PC-9 (cell line): ENCODE measurements at regions not wholly inside any gene's neighbourhood (a gene's known extent, or its start where the extent isn't known, plus 50 kb on each side); places are given as distances from the start of the nearest gene placed in this dataset.

Experiments
- BruUV-seq: library from RNA; stranded (reverse); fragments of 400-500 nt; replicated peaks from 2 replicates; lab custom pipeline; 2021; lab: Mats Ljungman, UMichigan
- CTCF ChIA-PET: fragments of 300-600 bp; sonication (Branson Sonifier 250); formaldehyde crosslinking; loops from one replicate; lab custom pipeline; 2022; ENCODE audit warnings: antibody characterized with exemption; lab: Charles Lee
- POLR2A ChIA-PET: fragments of 300-600 bp; sonication (Branson Sonifier 250); formaldehyde crosslinking; loops from one replicate; lab custom pipeline; 2022; ENCODE audit warnings: antibody characterized with exemption; ENCODE audit not compliant: unreplicated experiment; lab: Charles Lee
- DNase-seq, 2 experiments: peaks; one replicate each; pipeline versions ENCODE4 v3.0.0 to v3.0.0-alpha.2; 2015 to 2022; ENCODE audit warnings: mixed read lengths in 1 of 2
- H2AFZ ChIP-seq: fragments of 200-600 bp; sonication (generic); 2 replicates; pipeline ENCODE4 v1.8.1; 2017; ENCODE audit warnings: antibody characterized with exemption
- H3F3A ChIP-seq: fragments of 200-600 bp; sonication (generic); 2 replicates; pipeline ENCODE4 v1.8.1; 2017; ENCODE audit warnings: antibody characterized with exemption, mild to moderate bottlenecking, low read depth; ENCODE audit not compliant: insufficient read depth
- H3K27ac ChIP-seq: fragments of 200-600 bp; sonication (generic); 2 replicates; pipeline ENCODE4 v1.6.1; 2016; ENCODE audit warnings: mixed run types
- H3K27me3 ChIP-seq: fragments of 200-600 bp; sonication (generic); 2 replicates; pipeline ENCODE4 v1.6.1; 2016; ENCODE audit warnings: low read depth, mixed run types; ENCODE audit not compliant: insufficient read depth
- H3K36me3 ChIP-seq: fragments of 200-600 bp; sonication (generic); 2 replicates; pipeline ENCODE4 v1.6.1; 2016; ENCODE audit warnings: low read depth, mixed run types
- H3K4me1 ChIP-seq: fragments of 200-600 bp; sonication (generic); replicated peaks from 2 replicates; pipeline ENCODE4 v1.6.1; 2016; ENCODE audit warnings: mixed run types; ENCODE audit not compliant: insufficient read depth
- H3K4me2 ChIP-seq: fragments of 200-600 bp; sonication (generic); 2 replicates; pipeline ENCODE4 v1.6.1; 2017; ENCODE audit warnings: mixed run types
- H3K4me3 ChIP-seq: fragments of 200-600 bp; sonication (generic); 2 replicates; pipeline ENCODE4 v1.6.1; 2016; ENCODE audit warnings: mixed run types
- H3K79me2 ChIP-seq: fragments of 200-600 bp; sonication (generic); 2 replicates; pipeline ENCODE4 v1.6.1; 2017; ENCODE audit warnings: low read depth, mixed run types
- H3K9me2 ChIP-seq: fragments of 200-600 bp; sonication (generic); 2 replicates; pipeline ENCODE4 v1.8.1; 2017; ENCODE audit warnings: mild to moderate bottlenecking; ENCODE audit not compliant: insufficient read depth
- H3K9me3 ChIP-seq: fragments of 200-600 bp; sonication (generic); 2 replicates; pipeline ENCODE4 v1.8.1; 2016; ENCODE audit warnings: low read depth; ENCODE audit not compliant: insufficient read depth
- H4K20me1 ChIP-seq: fragments of 200-600 bp; sonication (generic); 2 replicates; pipeline ENCODE4 v1.8.1; 2017; ENCODE audit not compliant: insufficient read depth
- EZH2 ChIP-seq: fragments of 200-600 bp; sonication (generic); IDR thresholded peaks from 2 replicates; pipeline ENCODE4 v1.8.0; 2017; ENCODE audit warnings: antibody characterized with exemption, low read depth
- intact Hi-C: fragments of 100-400 bp; cut with micrococcal nuclease; formaldehyde crosslinking; loops from one replicate; pipeline ENCODE4 v1.10.0; 2022; ENCODE audit not compliant: unreplicated experiment
- TF ChIP-seq, protein P1 (sequence below): fragments of 200-600 bp; sonication (generic); conservative IDR thresholded peaks from 2 replicates; pipeline ENCODE4 v1.6.1; 2017; ENCODE audit warnings: mixed run types, antibody characterized with exemption, mild to moderate bottlenecking, moderate library complexity

DNA sequence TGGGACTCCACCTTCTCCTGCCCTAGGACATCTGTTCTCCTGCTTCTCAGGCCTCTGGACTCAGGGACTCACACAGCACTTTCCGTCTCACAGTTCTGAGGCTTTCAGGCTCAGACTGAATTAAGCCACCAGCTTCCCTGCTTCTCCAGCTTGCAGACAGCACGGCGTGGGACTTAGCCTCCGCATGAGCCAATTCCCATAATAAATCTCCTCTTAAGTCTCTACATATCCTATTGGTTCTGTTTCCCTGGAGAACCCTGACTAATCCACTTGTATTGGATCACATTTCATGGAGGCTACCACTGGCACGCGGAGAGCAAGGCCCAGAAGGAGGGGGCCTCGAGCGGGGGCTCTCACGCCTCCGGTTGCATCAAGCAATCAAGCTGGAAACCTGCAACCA is 1313.6 kb downstream of the TBC1D22A start:
- H3K79me2 ChIP-seq, result no peaks in the 10 kb centered on the region
- no peaks in the 10 kb centered on the region for H3K36me3 ChIP-seq
- BruUV-seq, result no TSS peak
- TF ChIP-seq, protein P1, sequence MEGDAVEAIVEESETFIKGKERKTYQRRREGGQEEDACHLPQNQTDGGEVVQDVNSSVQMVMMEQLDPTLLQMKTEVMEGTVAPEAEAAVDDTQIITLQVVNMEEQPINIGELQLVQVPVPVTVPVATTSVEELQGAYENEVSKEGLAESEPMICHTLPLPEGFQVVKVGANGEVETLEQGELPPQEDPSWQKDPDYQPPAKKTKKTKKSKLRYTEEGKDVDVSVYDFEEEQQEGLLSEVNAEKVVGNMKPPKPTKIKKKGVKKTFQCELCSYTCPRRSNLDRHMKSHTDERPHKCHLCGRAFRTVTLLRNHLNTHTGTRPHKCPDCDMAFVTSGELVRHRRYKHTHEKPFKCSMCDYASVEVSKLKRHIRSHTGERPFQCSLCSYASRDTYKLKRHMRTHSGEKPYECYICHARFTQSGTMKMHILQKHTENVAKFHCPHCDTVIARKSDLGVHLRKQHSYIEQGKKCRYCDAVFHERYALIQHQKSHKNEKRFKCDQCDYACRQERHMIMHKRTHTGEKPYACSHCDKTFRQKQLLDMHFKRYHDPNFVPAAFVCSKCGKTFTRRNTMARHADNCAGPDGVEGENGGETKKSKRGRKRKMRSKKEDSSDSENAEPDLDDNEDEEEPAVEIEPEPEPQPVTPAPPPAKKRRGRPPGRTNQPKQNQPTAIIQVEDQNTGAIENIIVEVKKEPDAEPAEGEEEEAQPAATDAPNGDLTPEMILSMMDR, result no peak
- no peak for TF ChIP-seq EZH2
- peaks cover 89% of the 10 kb centered on the region for H3K27me3 ChIP-seq
- no peaks in the 10 kb centered on the region for H3K9me2 ChIP-seq
- no peak overlapping the region for H2AFZ ChIP-seq
- ChIA-PET POLR2A (no interaction called here), CTCF (no interaction called here)
- no peaks in the 10 kb centered on the region for H3F3A ChIP-seq
- no peak for DNase-seq
- intact Hi-C loops, result no loop called here
- no peaks in the 10 kb centered on the region for H3K4me1 ChIP-seq
- no peak overlapping the region for H3K4me2 ChIP-seq
- no peaks in the 10 kb centered on the region for H3K9me3 ChIP-seq
- H4K20me1 ChIP-seq, result no peaks in the 10 kb centered on the region
- no peak overlapping the region for H3K4me3 ChIP-seq
- H3K27ac ChIP-seq, result no peak overlapping the region

DNA sequence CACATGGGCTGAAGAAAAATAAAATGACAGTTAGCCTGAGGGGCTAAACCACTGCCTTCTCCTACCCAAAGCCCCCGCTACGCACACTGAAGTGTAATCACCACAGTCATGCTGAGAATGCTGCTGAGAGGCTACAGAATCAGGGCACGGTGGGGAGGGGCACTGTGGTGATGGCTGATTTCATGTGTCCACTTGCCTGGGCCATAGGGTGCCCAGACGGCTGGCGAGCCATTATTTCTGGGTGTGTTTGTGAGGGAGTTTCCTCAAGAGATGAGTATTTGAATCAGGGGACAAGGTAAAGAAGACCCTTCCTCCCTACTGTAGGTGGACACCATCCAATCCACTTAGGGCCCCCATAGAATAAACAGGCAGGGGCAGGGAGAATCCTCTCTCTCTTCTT is 1313.2 kb downstream of the TBC1D22A start:
- no peaks in the 10 kb centered on the region for H3K9me2 ChIP-seq
- ChIA-PET POLR2A (no interaction called here), CTCF (no interaction called here)
- no TSS peak for BruUV-seq
- H3F3A ChIP-seq, result no peaks in the 10 kb centered on the region
- no peaks in the 10 kb centered on the region for H3K4me1 ChIP-seq
- no peak overlapping the region for H3K27ac ChIP-seq
- DNase-seq, result no peak
- no peak for TF ChIP-seq EZH2
- TF ChIP-seq, protein P1, result no peak
- peaks cover 89% of the 10 kb centered on the region for H3K27me3 ChIP-seq
- H3K79me2 ChIP-seq, result no peaks in the 10 kb centered on the region
- no peaks in the 10 kb centered on the region for H3K9me3 ChIP-seq
- intact Hi-C loops, result no loop called here
- H2AFZ ChIP-seq, result no peak overlapping the region
- H3K4me3 ChIP-seq, result no peak overlapping the region
- no peaks in the 10 kb centered on the region for H4K20me1 ChIP-seq
- no peaks in the 10 kb centered on the region for H3K36me3 ChIP-seq
- H3K4me2 ChIP-seq, result no peak overlapping the region

DNA sequence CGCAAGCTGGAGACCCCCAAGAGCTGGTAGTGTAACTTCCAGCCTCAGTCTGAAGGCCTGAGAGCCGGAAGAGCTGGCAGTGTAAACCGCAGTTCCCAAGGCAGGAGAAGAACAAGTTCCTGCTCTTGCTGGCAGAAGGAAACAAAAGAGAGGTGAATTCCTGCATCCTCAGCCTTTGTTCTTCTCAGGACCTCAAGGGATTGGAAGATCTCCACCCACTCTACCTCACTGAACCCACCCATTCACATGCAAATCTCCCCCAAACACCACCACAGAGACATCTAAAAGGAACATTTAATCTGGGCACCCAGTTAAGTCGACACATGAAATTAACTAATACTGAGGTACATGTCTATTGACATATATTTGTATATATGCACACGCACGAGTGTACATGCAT is 1310.3 kb downstream of the TBC1D22A start:
- Histone ChIP-seq H3K4me1 (no peaks in the 10 kb centered on the region), H3F3A (no peaks in the 10 kb centered on the region), H3K27me3 (peaks cover 89% of the 10 kb centered on the region), H3K79me2 (no peaks in the 10 kb centered on the region), H3K36me3 (no peaks in the 10 kb centered on the region), H4K20me1 (no peaks in the 10 kb centered on the region), H3K4me2 (no peak overlapping the region), H2AFZ (no peak overlapping the region), H3K9me3 (no peaks in the 10 kb centered on the region), H3K4me3 (no peak overlapping the region), H3K27ac (no peak overlapping the region), H3K9me2 (no peaks in the 10 kb centered on the region)
- intact Hi-C loops, result no loop called here
- BruUV-seq, result no TSS peak
- ChIA-PET POLR2A (no interaction called here), CTCF (no interaction called here)
- TF ChIP-seq EZH2, result no peak
- TF ChIP-seq, protein P1, result no peak
- no peak for DNase-seq
